ENCODE measurements at regions not wholly inside any gene's neighbourhood (a gene's known extent, or its start where the extent isn't known, plus 50 kb on each side); places are given as distances from the start of the nearest gene placed in this dataset.

DNA sequence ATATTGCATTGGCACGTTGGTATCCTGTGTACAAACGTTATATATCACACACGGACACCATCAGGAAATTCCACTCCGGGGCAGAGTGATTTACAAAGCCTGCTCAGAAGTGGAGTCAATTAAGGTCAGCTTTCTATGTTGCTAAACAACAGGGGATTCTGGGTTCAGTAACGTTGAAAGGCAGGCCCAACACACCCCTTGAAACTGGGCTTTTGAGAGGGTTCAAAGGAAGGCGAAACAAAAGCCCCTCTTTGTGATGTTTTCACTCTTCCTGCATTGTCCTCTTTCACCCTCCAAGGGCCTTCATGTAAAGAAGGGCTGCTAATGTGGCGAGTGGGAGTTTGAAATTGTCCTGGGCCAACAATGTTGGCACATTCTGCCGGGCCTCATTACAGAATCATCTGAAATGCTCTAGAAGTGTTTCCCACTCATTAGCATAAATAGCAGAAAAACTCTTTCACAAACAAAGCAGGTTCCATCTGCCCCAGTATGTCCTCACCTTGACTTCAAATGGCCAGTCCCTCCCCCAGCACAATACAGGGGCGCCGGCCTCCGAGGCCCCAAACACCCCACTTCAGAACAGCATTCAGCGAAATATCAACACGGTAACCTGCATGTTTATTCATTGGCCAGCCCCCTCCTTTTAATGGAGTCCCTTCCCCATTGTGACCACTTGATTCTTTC is 76.4 kb downstream of the HES1 start:
- Histone ChIP-seq H3K27me3 (ENCODE audit: low read depth, low read length) (peaks cover 15% of the 10 kb centered on the region; the same call in 1 of the 2 replicates), H3K4me2 (ENCODE audit: low read length) (no peak overlapping the region), H3K27ac (ENCODE audit: low read length) (no peak overlapping the region), H3K4me1 (ENCODE audit: low read length) (no peaks in the 10 kb centered on the region), H4K20me1 (ENCODE audit: insufficient read depth, low read length) (no peaks in the 10 kb centered on the region), H3K4me3 (ENCODE audit: low read length) (no peak overlapping the region), H3K79me2 (ENCODE audit: low read length) (no peaks in the 10 kb centered on the region), H3K9ac (ENCODE audit: low read length) (no peak overlapping the region), H2AFZ (ENCODE audit: low read depth, low read length) (no peak overlapping the region), H3K36me3 (replicated peaks; ENCODE audit: low read depth, low read length) (no peaks in the 10 kb centered on the region), H3K9me3 (ENCODE audit: insufficient read depth, low read length) (no peaks in the 10 kb centered on the region)
- TF ChIP-seq, protein P1, sequence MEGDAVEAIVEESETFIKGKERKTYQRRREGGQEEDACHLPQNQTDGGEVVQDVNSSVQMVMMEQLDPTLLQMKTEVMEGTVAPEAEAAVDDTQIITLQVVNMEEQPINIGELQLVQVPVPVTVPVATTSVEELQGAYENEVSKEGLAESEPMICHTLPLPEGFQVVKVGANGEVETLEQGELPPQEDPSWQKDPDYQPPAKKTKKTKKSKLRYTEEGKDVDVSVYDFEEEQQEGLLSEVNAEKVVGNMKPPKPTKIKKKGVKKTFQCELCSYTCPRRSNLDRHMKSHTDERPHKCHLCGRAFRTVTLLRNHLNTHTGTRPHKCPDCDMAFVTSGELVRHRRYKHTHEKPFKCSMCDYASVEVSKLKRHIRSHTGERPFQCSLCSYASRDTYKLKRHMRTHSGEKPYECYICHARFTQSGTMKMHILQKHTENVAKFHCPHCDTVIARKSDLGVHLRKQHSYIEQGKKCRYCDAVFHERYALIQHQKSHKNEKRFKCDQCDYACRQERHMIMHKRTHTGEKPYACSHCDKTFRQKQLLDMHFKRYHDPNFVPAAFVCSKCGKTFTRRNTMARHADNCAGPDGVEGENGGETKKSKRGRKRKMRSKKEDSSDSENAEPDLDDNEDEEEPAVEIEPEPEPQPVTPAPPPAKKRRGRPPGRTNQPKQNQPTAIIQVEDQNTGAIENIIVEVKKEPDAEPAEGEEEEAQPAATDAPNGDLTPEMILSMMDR (IDR thresholded peaks at IDR 0.05; ENCODE audit: low read depth, low read length), result no peak
- no peak for TF ChIP-seq EZH2phosphoT487 (IDR thresholded peaks at IDR 0.05; ENCODE audit: low read depth)

- no peak overlapping the region for H3K9ac ChIP-seq (ENCODE audit: low read length)
- H3K4me2 ChIP-seq (ENCODE audit: low read length), result no peak overlapping the region
- no peak for TF ChIP-seq EZH2phosphoT487 (IDR thresholded peaks at IDR 0.05; ENCODE audit: low read depth)
- TF ChIP-seq, protein P1 (IDR thresholded peaks at IDR 0.05; ENCODE audit: low read depth, low read length), result no peak
Observed at GRCh38 chr3:194212845-194213331, 76.9 kb downstream of the HES1 start.

GRCh38 chr3:194215392-194215791 is 79.4 kb downstream of the HES1 start:
- no peak overlapping the region for H3K4me3 ChIP-seq (ENCODE audit: low read length)
- no peak overlapping the region for H3K9ac ChIP-seq (ENCODE audit: low read length)
- no peak overlapping the region for H2AFZ ChIP-seq (ENCODE audit: low read depth, low read length)
- H3K36me3 ChIP-seq (replicated peaks; ENCODE audit: low read depth, low read length), result no peaks in the 10 kb centered on the region
- H3K4me1 ChIP-seq (ENCODE audit: low read length), result peaks cover 13% of the 10 kb centered on the region
- TF ChIP-seq, protein P1 (IDR thresholded peaks at IDR 0.05; ENCODE audit: low read depth, low read length), result no peak
- TF ChIP-seq EZH2phosphoT487 (IDR thresholded peaks at IDR 0.05; ENCODE audit: low read depth), result no peak
- peaks cover 15% of the 10 kb centered on the region; the same call in 1 of the 2 replicates for H3K27me3 ChIP-seq (ENCODE audit: low read depth, low read length)
- H3K27ac ChIP-seq (ENCODE audit: low read length), result no peak overlapping the region
- H3K79me2 ChIP-seq (ENCODE audit: low read length), result no peaks in the 10 kb centered on the region
- no peaks in the 10 kb centered on the region for H3K9me3 ChIP-seq (ENCODE audit: insufficient read depth, low read length)
- no peaks in the 10 kb centered on the region for H4K20me1 ChIP-seq (ENCODE audit: insufficient read depth, low read length)
- H3K4me2 ChIP-seq (ENCODE audit: low read length), result no peak overlapping the region

More at GRCh38 chr3:194212845-194213331, 76.9 kb downstream of the HES1 start:
- Histone ChIP-seq H3K9me3 (ENCODE audit: insufficient read depth, low read length) (no peaks in the 10 kb centered on the region), H3K4me1 (ENCODE audit: low read length) (no peaks in the 10 kb centered on the region), H2AFZ (ENCODE audit: low read depth, low read length) (no peak overlapping the region), H3K4me3 (ENCODE audit: low read length) (no peak overlapping the region), H3K27ac (ENCODE audit: low read length) (no peak overlapping the region), H3K27me3 (ENCODE audit: low read depth, low read length) (peaks cover 15% of the 10 kb centered on the region; the same call in 1 of the 2 replicates), H4K20me1 (ENCODE audit: insufficient read depth, low read length) (no peaks in the 10 kb centered on the region), H3K79me2 (ENCODE audit: low read length) (no peaks in the 10 kb centered on the region), H3K36me3 (replicated peaks; ENCODE audit: low read depth, low read length) (no peaks in the 10 kb centered on the region)

- H3K4me1 ChIP-seq (ENCODE audit: low read length), result peaks cover 17% of the 10 kb centered on the region
- peak overlapping the region; percentile 91; the same call in 1 of the 2 replicates for H2AFZ ChIP-seq (ENCODE audit: low read depth, low read length)
- no peak overlapping the region for H3K27ac ChIP-seq (ENCODE audit: low read length)
- no peak overlapping the region for H3K9ac ChIP-seq (ENCODE audit: low read length)
- TF ChIP-seq, protein P1 (IDR thresholded peaks at IDR 0.05; ENCODE audit: low read depth, low read length), result no peak
- TF ChIP-seq EZH2phosphoT487 (IDR thresholded peaks at IDR 0.05; ENCODE audit: low read depth), result no peak
- H3K9me3 ChIP-seq (ENCODE audit: insufficient read depth, low read length), result no peaks in the 10 kb centered on the region
- no peaks in the 10 kb centered on the region for H3K36me3 ChIP-seq (replicated peaks; ENCODE audit: low read depth, low read length)
- H3K4me3 ChIP-seq (ENCODE audit: low read length), result peak overlapping the region; percentile 44
- peak overlapping the region; percentile 63 for H3K4me2 ChIP-seq (ENCODE audit: low read length)
- H3K27me3 ChIP-seq (ENCODE audit: low read depth, low read length), result peaks cover 31% of the 10 kb centered on the region
- no peaks in the 10 kb centered on the region for H4K20me1 ChIP-seq (ENCODE audit: insufficient read depth, low read length)
- H3K79me2 ChIP-seq (ENCODE audit: low read length), result no peaks in the 10 kb centered on the region
Observed at GRCh38 chr3:194218646-194219453, 82.9 kb downstream of the HES1 start.
